ENCODE measurements at regions not wholly inside any gene's neighbourhood (a gene's known extent, or its start where the extent isn't known, plus 50 kb on each side); places are given as distances from the start of the nearest gene placed in this dataset.
"Not testable (repeated sequence)": the region's sequence is repeated elsewhere in the genome, so short reads cannot be mapped to it uniquely, and the experiment has no call there.

DNA sequence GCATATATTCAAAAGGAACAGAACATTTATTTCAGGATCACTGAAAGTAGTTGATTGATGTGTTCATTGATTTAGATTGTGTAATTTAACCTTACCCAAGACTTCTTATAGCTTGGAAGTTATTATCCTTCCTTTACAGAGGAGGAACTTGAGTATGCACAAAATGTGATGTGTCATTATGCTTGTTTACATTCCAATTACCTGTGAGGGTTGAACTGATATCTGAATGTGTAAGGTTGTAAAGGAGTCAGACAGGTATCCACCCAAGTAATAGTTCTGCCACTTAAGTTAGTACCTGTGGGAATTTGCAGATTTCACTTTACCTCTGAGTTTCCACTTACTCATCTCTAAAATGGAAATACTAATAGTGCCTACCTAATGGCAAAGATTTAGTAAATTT, 668.2 kb downstream of the DOK5 start:
- DNase-seq, result no peak

DNA sequence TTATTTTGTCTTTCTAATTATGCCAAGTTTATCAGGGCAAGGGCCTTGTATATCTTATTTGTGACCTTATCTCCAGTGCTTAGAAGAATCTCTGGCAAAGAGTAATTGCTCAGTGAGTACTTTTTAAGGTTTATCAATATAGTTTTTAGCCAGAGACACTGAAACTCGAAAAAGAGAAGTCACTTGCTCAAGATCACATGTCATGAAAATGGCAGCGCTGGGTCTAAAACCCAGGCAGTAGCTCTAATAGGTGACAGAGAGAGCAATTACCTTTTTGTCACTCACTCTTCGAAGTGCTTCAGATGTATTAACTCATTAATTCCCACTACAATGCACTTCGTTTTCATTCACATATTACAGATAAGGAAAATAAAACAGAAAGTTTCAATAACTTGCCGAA, 667.5 kb downstream of the DOK5 start:
- DNase-seq, result no peak

DNA sequence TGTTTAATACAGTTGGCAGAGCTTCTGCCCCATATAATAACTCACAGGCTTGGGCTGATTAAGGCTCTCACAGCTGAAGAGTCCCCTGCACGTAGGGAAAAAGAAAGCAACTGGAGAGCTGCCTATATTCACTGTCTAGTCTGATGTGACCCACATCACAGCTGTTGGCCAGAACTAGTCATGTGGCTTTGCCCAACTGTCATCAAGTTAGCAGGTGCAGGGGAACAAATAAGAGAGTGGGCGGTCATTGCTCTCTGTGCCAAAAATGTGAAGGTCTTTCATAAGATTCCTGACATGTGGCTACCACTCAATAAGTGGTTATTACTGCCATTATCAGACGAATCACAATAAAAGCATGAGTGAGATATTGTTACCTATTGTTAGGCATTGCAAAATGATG, 665.2 kb downstream of the DOK5 start:
- peak; percentile 19 for DNase-seq

DNA sequence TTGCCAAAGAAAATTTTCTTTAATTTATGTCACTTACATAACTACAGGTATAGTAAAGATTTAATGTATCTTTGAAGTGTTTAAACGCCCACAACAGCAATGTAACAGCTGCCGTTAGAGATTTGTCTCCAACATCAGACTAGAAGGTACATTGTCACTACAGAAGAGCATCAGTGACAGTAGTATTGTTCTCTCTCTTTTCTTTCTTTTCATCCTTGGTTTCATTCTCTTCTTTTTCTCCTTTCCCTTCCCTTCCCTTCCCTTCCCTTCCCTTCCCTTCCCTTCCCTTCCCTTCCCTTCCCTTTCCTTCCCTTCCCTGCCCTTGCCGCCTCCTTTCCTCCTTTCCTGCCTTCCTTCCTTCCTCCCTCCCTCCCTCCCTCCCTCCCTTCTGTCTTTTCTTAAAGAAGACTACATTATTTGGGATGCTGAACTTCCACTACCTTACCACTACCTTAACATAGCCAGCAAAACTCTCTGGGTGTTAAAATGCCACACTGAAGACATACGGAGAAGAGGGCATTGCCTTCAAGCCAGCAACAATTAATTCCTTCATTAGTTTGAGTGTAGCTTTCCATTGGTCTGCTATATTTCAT, 663.9 kb downstream of the DOK5 start:
- no peak for DNase-seq

DNA sequence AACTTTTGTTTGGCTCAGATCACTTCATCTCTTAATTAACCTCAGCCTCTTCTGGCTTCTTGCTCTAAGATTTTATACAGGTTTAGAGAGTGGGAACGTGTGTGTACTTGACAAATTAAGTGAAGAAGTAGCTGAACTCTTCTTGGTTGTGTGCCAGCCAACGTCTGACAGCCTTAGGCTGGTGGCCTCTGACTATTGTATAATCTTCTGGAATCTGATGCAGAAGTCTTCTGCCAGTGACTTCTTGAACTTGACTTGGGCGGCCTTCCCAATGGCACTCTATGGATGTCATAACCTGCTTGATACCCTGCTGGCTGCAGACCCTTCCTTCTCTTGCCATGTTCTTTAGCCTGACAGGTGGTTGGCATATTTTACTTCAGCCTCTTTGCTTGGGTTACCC, 660.5 kb downstream of the DOK5 start:
- DNase-seq, result no peak

DNA sequence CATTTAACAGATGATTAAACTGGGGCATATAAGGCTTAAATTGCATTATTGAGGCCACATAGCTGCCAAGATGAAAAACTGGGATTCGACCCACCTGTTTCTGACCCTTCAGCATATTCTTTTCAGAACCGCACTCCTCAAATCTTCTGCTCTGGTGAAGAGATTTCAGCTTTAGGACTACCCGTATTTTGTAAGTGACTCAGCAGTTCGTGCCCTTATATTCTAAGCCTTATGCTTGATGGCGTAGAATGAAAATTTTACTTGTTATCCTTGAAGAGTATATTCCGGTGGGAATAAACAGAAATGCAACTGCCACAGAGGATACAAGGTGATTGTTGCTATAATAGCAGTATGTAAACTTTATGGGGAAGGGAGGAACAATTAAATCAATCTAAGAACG, 657.1 kb downstream of the DOK5 start:
- DNase-seq, result no peak

DNA sequence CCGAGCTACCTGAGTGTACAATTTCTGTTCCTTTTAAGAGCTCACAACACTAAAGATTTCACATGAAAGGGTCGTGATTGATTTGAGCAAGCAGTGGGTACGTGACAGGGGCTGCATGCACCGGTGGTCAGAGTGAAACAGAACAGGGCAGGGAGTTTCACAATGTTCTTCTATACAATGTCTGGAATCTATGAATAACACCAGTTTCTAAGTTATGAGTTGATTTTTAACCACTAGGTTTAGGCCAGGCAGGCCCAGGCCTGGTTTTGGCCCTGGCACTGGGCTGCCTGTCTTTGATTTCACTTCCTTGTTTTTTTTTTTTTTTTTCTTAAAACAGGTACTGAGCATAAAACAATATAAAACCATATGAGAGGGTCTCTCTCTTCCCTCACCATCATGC, 642.2 kb downstream of the DOK5 start:
- DNase-seq, result not testable (repeated sequence)

DNA sequence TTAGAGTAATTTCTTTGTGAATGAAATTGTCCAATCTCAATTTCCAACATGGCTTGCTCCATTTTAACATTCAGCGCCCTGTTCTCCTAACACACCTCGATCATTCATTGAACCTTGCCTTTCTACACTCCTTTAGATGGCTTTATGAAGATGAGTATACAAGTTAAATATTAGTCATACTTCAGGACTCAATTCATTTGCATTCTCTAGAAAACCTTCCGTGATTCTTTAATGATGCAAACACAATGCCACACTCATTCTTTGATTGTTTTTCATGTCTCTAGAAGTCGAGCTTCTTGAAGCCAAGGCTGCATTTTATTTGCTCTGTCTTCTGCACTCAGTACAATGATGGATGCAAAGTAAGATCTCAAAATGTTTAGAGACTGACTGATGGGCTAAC, 641.2 kb downstream of the DOK5 start:
- DNase-seq, result no peak

DNA sequence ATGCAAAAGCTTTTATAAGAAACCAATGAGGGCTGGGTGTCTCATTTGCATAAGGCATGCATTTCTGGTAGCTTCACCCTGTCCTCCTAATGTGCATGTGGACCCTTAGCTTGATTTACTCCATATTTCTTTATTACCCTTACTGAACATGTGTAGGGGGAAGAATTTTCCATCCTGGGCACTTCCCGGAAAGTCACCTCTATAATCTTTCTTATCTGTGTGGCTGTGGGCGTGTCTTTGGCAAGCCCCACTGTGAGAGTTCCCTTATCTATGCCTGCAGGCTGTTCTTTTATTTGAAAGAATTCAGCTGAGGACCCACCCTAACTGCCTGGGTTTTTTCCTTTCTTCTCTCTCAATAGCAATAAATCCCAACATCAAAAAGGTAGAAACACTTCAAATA, 627.8 kb downstream of the DOK5 start:
- no peak for DNase-seq

DNA sequence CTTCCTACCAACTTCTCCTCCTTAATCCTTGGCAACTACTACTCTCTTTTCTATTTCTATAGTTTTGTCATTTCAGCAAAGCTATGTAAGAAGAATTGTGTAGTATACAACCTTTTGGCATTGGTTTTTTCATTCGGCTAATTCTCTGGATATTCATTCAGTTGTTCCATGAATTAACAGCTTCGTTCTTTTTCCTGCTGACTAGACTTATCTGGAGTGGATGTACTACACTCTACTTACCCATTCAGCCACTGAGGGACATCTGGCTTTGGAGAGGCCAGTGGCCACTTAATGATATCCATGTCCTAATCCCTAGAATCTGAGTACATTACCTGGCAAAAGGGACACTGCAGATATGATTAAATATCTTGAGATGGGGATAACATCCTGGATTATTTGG, 623.9 kb downstream of the DOK5 start:
- DNase-seq, result no peak

DNA sequence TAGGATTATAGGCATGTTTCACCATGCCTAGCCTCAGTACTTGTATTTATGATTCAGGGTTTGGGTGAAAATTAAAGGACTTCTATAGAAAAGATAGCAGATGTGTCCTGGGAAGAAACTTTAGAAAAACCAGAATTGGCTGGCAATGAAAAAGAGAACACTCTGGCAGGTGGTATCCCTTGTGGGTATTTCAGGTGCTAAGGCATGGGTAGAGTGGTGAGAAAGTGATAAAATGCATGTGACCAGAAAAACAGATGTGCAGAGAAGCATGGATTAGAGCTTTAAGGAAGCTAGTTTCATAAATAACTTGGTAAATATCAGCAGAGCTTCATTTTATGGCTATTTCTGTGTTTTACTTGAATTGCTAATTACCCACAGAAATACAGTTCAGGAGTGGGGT, 622.2 kb downstream of the DOK5 start:
- DNase-seq, result no peak

DNA sequence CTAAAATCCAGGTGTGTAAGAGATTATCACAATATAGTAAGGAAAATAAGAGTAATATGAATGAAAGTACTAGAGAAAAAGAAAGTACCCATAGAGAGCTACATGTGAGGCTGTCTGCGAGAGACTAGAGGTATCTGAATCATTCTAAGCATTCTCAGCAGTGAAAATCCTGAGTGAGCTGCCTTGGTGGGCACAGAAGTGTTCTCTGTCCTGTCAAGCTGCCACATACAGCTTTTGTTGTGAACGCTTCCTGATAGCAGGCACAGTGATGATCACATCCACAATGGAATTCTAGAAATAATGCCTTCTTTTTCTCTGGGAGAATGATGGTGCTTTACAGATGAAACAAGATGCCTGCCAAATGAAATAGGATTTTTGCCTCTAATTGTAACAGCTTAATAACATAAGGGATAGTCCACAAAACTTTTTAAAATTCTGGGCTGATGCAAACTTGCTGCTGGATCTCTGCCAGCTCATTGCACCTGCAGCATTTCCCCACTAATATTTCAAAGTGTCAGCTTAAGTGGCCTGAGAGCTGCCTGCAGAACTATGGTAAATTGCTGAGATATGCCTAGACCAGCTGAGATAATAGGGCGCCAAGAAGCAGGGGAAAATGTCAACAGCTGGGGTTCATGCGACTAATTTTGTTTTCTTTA, 620.5 kb downstream of the DOK5 start:
- peak; percentile 17 for DNase-seq

DNA sequence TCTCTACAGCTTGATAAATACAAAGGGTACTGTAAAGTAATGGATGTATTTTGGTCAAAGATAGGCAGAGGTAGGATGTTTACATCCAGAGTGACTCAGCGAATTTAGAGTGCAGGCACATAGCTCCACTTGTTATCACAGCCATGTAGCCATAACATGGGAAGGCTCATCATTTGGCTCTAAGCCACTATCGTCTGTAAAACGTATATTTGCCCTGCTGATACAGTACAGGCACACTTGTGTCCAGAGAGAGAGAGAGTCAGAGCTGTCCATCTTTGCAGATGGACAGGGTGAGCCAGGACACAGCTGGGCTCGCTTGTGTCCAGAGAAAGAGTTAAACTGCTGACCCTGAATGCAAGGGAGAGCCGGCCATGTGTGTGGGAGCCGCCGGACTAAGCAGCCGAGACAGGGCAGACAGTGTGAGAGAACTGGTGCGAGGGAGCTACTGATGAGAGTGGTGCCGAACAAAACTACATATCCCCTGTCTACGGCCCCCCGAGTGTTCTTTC, 619.0 kb downstream of the DOK5 start:
- no peak for DNase-seq

DNA sequence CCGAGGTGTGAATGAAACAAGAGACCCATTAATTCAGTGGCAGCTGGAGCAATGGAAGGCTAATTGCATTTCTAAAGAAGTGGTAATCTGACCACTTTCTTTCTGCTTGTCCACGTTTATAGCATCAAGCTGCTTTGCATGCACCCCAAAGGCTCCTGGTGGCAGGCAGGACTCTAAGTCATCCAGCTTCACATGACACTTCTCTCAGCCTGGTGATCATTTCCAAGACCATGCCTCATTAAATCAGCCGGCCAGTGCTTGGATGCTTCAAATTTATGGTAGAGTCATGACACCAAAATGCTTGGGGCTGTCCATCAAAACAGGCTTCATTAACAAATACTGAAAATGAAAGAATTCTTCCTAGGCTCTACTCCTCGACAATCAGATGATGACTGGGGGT, 614.9 kb downstream of the DOK5 start:
- no peak for DNase-seq

DNA sequence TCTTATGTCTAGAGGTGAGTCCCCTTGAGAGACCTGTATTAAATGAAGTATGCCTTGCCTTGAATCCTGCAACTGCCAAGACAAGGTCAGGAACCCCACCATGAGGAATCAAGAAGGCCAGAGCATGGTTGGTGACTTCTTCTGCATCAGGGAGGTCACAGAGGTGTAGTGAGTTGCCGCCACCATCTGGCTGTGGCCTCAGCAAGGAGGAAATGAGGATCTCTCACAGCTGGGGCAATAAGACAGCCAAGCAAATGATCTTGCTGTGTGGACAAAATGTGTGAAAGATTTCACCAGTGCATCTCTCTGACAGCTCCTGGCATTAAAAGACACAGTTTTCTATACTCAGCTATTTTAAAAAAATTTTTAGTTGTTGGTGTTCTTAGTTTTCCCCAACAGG, 611.0 kb downstream of the DOK5 start:
- no peak for DNase-seq

DNA sequence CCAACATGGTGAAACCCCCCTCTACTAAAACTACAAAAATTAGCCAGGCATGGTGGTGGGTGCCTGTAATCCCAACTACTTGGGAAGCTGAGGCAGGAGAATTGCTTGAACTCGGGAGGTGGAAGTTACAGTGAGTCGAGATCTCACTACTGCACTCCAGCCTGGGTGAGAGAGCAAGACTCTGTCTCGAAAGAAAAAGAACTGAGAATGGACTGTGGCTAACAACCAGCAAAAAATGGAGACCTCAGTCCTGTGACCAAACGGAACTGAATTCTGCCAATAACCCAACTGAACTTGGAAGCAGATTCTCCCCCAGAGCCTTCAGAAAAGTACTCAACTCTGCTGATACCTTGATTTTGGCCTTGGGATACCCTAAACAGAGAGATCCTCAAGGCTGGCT, 604.5 kb downstream of the DOK5 start:
- no peak for DNase-seq

DNA sequence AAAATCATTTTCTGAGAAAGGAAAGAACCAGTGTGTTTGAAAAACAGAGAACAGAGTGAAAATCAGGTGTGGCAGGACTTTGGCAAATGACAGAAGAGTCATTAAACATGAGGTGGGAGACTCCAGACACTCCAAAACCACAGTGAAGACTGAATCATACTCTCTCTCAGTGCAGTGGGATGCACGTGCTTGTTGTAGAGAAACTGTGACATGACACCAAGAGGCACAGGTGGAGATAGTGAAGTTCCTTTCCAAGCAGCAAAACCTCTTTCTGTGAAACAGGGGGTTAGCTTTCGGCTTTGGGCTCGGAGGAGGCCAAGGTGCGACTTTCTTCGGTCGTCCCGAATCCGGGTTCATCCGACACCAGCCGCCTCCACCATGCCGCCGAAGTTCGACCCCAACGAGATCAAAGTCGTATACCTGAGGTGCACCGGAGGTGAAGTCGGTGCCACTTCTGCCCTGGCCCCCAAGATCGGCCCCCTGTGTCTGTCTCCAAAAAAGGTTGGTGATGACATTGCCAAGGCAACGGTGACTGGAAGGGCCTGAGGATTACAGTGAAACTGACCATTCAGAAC, 599.0 kb downstream of the DOK5 start:
- not testable (repeated sequence) for DNase-seq

DNA sequence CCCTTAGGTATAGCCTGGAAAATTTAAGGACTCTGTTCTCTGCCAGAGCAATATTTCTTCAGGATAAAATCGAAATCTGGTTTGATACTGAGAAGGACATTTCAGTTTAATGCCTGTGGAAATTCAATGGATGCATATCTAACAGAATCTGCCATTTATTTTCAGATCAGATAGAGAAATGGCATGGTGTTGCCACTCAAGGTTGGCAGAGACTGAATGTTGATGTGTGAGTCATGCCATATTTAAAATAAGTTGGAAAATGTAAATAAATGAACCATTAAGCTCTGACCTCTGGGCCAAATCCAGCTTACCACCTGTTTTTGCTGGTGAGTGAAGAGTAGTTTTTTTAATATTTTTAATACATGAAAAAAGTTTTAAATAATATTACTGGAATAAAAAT, 594.6 kb downstream of the DOK5 start:
- no peak for DNase-seq

DNA sequence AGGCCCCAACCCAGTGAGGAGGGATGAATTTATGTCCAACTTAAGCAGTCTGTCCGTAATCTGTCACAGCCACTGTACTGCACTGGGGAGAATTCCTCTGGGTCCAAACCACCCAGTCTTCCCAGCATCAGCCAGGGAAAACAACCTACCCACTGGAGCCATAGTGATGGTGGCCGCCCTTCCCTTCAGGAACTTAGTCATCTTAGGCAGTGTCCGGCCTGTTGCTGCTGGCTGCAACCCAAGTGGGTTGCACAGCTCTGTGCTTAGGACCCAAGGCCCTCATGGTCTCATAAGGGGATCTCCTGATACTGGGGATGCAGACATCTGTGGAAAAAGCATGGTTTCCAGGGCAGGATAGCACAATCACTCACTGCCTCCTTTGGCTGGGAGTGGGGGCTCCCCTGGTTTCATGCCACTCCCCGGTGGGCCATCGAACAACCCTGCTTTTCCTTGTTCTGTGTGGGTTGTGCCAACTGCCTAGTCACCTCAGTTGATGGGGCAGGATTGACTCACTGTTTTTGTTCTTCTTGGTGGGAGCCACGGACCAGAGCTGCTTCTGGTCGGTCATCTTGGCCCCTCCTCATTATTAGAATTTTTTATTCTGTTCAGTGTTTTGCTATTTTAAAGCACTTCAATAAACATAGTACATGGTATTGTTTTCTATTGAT, 591.9 kb downstream of the DOK5 start:
- no peak for DNase-seq

DNA sequence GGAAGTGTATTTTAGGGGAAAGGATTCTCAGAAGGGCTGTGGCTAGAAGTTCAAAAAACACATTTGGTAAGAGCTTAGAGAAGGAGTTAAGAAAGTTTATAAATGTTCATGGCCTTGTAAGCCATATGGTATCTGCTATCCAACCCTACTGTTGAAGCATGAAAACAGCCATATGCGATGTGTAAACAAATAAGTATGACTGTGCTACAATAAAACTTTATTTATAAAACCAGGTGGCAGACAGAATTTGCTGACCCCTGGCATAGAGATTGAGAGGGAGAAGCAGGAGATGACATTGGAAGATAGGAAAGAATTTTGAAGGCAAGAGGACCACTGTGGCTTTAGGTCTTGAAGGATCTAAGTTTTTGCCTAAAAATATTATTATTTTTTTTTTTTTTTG, 583.5 kb downstream of the DOK5 start:
- no peak for DNase-seq

DNA sequence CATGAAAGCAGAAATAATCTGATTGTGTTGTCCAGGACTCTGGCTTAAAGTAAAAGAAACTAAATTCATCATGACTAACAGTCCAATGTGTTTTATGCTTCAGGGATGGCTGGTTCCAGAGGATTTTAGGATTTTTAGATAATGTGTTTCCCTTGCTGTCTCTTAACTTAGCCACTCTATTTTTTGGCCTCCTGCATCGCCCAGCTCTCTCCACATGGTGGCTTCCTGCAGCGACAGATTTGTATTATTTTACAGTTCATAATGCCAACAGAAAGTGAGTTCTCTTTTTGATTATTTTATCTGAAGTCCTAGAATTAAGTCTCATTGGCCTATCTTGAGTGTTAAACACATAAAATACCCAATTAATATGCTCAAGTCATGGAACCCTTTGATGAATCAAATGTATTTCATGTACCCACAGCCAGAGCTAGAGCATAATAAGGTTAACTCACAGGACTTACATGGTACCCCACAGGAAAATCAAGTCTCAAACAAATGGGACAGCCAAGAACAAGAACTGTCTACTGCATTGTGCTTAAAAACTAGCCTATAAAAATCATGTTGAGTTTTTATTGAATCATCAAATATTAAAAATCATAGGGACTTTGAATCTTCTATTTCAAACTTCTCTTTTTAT, 582.5 kb downstream of the DOK5 start:
- DNase-seq, result no peak

DNA sequence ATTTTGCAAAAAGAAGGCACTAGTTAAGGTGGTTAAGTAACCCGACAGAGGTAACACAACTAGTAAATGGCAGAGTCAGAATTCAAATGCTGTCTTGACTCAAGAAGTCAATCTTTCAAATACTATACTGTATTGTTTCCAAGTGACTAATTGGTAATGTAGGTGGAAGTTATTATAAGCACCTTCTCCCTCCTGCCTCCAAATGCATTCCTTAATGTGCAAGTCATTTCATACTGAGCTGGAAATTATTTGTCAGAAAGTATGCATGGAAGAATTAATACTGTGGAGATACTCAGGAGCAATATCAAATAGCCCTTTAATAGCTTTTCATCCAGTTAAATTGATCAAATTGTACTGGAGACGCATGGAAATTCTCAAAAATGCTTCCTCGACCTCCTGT, 579.1 kb downstream of the DOK5 start:
- no peak for DNase-seq

DNA sequence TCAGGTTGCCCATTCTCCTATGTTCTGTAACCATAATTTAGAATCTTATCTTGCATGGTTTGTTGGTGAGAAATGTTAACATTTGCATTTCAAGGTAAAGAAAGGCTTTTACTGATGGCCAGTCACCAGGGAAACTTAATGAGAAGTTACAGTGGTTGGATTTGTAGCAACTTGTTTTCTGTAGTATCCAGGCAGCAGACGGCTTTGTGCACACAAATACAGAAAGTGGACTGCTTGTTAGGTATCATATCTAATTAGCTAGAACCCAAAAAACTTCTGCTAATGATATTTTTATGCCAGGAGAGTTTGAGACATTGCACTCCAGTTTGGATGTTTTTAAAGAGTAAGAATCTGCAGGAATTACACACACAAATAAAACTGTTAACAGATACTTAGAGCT, 578.0 kb downstream of the DOK5 start:
- DNase-seq, result no peak

DNA sequence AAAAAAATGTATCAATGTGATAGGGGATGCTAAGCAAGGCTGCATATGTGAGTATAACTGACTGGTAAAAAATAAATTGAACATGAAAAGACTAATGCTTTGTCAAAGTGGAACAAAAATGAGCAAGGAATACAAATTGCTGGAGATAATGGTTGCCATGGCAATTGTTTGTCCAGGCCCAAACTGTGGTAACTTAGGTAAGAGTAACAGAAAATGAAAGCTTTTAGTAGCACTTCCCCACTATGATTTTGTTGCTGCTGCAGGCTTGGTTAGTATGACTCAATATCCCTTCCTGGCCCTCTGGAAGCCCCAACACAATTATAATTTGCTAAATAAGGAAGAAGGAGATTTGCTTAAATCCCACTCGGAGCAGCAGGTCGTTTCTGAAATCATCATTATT, 577.1 kb downstream of the DOK5 start:
- DNase-seq, result no peak
